Stimulated activated CD4-positive, alpha-beta T cell treated with anti-CD3 and anti-CD28 coated beads, Interleukin-15, amount 100 ng/mL, for 1 hour (primary cell): ENCODE measurements at regions not wholly inside any gene's neighbourhood (a gene's known extent, or its start where the extent isn't known, plus 50 kb on each side); places are given as distances from the start of the nearest gene placed in this dataset.
"Not testable (repeated sequence)": the region's sequence is repeated elsewhere in the genome, so short reads cannot be mapped to it uniquely, and the experiment has no call there.

Experiments
- DNase-seq, 2 donors: peaks; one replicate each; pipeline ENCODE4 v3.0.0-alpha.2; 2020; ENCODE audit warnings: low read depth in 1 of 2, low spot score in 1 of 2

DNA sequence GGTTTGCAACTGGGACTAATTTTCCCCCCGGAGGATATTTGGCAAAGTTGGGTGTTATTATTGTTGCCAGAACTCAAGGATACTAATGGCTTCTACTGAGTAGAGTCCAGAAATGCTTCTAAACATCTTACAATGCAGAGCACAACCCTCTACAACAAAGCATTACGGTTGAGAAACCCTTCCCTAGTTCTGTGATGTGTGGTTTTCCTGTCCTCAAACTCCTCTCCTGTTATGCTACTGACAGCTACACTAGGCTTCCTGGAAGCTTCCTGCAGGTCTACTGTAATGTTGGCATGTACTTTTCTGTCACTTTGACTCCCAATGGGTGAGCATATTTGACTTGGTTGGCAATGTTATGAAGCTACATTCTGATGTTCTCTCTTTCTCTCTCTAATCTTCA is 1656.9 kb downstream of the MRPL39 start:
- no peak for DNase-seq

DNA sequence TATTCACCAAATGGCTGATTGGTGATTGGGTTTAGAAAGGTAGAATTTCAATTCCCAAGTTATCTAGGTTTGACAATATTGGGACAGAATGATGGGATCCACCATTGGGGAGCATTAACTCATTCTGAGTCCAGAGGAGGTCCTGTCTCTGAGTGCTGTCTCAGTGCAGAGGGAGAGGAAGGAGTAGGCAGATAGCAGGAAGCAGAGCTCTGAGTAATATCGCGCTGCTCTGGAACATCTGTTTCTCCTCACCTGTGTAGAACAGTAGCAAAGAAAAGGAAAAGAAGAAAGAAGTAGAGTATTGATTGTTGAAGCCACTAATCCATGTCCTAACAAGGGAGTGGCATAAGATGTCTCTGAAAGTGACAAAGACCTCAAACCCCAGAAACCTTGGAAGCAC is 1657.8 kb downstream of the MRPL39 start:
- DNase-seq: no peak

DNA sequence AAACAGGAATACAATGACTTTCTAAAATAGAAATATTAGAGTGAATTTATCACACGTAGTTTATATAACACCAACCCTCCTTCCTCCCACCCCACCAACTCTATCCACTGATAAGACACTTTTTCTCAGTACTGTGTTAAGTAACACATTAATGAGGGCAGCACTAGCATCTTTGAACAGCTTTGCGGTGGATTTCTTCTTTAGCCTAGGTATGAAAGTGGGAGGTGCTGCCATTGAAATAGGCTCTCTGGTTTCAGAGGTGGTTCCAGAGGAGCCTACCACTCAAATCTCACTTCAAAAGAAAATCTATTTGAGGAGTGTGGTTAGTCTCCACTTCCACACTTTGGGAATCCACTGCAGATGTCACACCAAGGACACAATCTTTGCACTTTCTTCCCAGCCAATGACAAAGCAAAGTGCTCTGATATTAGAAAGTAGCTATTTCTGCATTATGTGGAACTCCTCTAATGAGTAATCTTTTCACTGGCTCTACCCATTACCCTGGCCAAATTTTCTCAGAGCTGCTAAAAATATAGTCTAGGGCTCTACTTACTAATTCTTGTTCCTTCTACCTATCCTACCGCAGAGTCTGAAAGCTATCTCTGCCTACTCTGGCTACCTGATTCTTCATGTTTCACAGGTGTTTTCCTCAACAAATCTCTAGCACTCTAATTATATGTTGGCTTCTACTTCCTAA is 1667.8 kb downstream of the MRPL39 start:
- DNase-seq: no peak

DNA sequence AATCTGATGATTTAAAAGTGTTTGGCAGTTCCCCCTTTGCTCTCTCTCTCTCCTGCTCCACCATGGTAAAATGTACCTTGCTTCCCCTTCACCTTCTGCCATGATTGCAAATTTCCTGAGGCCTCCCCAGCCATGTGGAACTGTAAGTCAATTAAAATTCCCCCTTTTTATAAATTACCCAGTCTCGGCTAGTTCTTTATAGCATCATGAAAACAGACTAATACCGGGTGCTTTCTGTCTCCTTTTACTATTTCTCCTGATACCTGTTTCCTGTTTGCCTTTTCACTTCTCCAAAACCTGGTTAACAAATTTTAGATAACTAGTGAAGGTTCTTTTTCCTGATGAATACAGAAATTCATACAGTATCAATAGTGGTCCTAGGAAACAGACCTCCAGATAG is 1670.3 kb downstream of the MRPL39 start:
- no peak for DNase-seq

DNA sequence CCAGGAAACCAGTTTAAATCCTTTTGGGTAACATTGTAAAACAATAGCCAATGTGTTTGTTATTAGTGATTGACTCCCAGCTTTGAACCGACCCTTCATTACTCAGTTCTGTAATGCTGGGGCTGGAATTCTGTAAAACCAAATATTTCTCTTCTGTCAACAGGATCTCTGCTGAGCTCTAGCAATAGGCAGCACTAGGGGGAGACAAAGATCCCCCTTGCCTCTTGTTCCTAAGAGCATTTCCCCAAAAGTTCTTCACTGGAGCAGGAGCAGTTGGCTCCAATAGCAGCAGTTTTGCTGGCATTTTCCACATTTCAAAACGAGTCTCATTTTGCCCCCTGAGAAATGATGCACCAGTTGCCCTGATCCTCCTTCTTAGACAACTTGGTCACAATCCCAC is 1671.1 kb downstream of the MRPL39 start:
- DNase-seq: no peak

DNA sequence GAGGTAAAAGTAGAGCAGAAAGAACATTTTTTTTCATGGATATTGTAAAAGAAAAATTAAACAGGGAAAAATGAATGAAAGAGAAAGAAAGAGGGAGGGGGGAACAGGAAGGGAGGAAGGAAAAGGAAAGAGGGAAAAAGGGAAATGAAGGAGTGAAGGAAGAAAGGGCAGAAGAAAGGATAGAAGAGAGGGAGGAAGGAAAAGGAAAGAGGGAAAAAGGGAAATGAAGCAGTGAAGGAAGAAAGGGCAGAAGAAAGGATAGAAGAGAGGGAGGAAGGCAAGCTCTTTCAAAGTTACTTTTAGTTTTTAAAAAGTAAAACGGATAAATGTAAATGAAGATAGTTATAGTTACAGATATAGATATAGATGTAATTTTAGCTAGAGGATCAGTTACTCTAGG is 1676.7 kb downstream of the MRPL39 start:
- no peak for DNase-seq

DNA sequence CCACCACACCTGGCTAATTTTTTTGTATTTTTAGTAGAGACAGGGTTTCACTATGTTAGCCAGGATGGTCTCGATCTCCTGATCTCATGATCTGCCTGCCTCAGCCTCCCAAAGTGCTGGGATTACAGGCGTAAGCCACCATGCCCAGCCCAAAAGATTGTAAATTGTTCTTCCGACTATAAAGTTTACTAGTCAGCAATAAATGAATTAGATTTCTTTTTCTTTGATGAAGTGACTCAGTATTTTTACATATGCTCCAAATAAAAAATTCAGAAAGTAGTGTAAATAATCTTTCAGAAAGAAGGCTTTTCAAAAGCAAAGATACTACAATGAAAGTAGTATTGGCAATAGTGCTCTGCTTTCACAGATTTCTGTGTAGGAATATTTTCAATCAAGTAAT is 1680.9 kb downstream of the MRPL39 start:
- DNase-seq: not testable (repeated sequence)

DNA sequence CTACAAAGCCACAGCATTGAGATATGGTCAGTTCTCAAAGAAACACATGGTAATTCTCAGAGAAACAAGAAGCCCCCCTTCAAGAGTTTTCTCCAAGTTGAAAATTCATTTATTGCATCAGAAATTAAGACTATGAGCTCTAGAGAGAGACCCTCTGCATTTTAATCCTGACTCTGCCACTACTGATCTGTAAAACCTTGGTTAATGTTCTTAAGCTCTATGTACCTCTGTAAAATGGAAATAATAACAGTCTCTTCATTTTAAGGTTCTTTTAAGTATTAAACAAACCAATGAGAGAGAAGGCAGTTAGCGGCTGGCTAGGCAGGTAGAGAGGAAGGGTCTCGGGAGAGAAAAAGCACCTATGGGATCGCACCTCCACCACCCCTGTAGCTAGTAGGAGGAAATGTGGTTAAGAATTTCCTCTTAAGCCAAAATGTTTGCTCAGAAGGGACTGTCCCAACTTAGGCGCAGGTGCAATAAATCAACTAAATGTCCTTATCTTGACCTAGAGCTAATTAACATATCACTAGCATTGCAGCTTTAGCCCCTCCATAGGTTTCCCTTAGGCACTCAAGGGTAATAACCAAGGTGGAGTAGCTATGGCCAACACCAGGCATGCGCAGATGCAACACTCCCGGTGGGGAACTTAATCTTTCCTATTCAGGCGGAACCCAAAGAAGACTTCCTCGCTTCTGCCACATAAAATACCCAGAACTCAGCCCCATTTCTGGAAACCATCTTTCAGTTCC is 1685.4 kb downstream of the MRPL39 start:
- no peak for DNase-seq

DNA sequence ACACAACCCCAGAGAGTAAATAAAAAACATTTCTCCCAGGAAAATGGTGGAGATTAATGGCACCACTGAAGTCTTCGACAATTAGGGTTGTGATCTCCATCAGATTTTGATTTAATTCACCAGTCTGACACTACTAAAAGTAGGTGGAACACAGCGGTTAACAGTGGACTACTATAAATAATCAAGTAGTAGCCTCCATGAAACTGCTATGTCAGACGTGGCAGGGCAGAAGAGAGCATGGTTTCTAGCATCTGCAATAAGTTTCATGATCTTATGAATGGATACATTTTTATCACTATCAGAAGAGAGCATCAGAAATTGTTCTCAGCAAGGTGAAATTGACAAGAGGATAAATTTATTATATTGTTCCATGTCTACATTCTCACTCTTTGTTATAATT is 1706.6 kb downstream of the MRPL39 start:
- no peak for DNase-seq

DNA sequence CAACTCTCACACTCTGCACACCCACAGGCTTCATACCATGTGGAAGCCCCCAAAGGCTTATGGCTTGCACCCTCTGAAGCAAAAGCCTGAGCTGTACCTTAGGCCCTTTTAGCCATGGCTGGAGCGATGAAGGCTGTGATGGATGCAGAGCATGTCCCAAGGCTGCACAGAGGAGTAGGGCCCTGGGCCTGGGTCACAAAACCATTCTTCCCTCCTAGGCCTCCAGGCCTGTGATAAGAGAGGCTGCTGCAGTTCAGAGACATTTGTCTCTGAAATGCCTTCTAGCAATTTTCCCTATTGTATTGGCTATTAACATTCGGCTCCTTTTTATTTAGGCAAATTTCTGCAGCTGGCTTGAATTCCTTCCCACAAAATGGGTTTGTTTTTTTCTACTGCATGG is 1707.7 kb downstream of the MRPL39 start:
- no peak for DNase-seq

DNA sequence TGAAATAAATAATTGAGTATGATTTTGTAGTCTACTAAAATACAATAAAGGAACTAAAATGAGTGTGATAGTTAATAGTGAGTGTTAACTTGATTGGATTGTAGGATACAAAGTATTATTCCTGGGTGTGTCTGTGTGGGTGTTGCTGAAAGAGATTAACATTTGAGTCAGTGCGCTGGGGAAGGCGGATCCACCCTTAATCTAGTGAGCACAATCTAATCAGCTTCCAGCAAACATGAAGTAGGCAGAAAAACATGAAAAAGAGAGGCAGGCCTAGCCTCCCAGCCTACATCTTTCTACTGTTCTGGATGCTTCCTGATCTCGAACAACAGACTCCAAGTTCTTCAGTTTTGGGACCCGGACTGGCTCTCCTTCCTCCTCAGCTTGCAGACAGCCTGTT is 1716.6 kb downstream of the MRPL39 start:
- no peak for DNase-seq

DNA sequence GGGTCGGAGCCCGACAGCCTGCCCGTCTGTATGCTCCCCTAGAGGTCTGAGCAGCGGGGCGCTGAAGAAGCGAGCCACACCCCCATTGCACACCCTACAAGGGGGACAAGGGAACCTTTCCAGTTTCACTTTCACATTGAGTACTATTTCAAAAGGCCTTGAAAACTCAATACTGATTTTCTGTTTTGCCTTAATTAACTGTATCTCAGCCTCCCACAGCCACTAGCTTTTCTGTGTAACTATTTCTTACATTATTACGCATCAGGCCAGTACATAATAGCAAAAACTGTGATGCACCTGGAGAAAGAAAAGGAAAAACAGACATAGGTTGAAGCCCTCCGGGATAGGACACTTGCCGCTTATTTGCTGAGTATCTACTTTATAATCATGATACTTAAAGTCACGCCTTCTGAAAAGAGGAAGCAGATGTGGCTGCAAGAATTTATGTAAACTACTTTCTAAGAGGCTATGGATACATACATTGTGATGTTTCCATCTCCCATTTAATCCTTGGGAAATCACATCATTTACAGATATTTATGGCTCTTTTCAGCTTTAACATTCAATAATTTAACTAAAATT is 1719.5 kb downstream of the MRPL39 start:
- peak in 1 of 2 donors; percentile 1 for DNase-seq

DNA sequence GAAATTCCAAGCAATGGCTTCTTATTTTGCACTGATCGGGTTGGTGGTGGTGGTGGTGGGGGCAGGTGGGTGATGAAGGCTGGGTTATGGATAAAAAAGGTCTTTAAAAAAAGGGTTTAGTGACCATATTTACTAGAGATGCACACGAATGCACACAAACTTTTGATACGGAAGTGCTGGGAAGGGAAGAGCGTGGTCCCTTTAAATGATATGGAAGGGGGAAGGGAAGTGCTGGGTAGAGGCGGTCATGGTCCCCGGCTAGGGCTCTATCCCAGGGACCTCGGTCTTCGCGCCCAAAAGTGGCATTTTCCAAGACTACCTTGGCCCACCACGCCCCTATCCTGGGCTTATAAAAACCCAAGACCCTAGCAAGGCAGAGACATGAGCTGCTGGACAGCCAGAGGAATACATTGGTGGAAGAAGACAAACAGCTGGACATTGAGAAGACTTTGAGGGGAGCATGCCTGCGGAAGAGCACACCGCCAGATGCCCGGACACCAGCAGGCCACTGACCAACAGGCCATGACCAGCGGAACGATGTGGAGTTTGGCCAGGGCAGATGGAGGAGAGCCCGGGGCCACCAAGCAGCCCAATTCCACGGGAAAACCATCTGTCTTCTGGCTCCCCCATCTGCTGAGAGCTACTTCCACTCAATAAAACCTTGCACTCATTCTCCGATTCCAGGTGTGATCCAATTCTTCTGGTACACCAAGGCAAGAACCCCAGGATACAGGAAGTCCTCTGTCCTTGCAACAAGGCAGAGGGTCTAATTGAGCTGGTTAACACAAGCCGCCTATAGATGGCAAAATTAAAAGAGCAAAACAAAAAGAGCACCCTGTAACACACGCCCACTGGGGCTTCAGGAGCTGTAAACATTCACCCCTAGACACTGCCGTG is 1720.2 kb downstream of the MRPL39 start:
- no peak for DNase-seq

DNA sequence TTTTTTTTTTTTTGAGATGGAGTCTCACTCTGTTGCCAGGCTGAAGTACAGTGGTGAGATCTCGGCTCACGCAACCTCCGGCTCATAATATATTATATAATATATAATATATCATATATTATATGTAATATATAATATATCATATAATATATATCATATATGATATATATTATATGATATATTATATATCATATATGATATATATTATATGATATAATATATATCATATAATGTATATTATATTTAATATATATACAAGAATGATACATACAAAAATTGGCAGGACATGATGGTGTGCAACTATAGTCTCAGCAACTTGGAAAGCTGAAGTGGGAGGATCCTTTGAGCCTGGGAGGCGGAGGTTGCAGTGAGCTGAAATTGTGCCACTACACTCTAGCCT is 1725.5 kb downstream of the MRPL39 start:
- DNase-seq: no peak

DNA sequence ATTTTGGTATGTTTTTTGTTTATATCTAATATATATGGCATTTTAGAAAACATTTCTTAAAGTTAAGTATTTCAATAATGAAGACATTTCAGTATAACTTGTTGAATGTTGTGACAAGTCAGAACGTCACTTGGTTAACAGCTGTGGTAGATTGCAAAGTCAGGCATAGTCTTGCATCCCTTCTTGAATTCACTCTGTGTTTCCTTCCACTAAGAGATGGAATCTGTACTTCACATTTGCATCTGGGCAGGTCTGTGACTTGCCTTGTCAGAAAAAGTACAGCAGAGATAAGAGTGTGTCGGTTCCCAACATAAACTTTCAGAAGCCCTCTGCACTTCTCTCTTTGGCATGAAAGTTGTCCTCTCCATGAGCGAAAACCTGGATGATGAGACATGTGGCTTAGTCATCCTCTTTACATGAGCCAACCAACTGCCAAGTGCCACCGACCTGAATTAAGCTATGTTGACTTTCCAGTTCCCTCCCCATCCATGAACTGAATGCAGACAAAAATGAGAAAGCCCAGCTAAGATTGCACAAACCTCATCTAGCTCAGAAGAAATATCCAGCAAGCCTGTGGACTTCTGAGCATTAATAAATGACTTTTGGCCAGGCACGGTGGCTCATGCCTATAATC is 1730.2 kb downstream of the MRPL39 start:
- DNase-seq: no peak

DNA sequence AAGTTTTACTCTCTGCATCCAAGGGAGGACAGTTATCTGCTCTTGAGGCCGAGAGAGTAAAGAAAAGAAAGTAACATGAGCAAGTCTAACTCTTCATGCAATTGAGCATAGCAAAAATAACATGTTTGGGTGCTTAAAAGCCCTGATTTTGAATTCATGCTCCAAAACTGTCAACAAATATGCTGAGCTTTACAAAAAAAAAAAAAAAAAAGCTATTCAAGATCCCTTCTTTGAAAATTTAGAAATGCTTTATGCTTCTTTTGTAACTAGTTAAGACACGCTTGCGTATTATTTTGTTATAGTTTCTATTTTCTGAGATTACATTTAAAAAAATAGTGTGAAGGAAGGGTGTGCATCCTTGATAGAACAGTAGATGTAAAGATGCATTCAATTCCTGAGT is 1733.0 kb downstream of the MRPL39 start:
- no peak for DNase-seq

DNA sequence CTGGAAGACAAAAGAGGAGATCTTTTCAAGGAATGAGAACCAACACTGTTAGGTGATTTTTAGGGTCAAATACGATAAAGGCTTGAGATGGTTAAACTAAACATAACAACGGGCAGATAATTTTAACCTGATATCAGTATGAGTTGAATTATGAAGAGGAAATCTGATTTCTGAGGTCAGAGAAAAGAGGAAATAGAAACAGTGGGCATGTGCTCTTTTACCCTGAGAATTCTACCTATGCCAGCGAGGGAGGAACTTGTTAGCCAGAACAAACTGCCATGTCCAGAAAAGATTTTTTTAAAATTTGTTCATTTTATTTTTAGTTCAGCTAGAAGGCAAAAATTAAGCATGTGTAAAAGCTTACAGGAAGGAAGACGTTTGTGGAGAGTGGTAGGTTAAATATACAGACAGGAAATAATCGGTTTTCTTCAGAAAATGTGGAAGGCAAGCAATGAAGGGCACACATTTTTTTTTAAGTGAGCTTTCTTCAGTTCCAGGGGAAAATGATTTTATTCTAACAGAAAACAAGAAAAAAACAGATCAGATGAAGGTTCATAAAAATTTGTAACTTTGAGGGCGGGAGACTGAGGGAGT is 1745.3 kb downstream of the MRPL39 start:
- DNase-seq: no peak

DNA sequence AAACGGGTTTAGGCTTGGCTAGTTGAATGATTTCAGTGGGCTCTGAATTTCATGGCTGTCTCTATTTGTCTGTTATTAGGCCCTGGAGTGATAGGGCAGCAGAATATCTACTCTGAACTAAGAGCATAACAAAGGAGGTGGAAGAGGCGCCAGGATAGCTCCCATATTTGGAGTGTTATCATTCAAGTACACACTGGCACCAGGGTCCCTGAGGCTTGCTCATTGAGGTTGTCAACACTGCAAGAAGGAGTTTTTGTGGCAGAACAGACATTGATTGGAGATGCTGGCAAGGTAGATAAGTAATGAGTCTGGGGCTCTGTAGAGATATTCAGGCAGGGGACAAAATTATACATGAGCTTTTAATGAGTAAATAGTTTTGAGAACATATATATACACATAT is 1748.4 kb downstream of the MRPL39 start:
- no peak for DNase-seq

DNA sequence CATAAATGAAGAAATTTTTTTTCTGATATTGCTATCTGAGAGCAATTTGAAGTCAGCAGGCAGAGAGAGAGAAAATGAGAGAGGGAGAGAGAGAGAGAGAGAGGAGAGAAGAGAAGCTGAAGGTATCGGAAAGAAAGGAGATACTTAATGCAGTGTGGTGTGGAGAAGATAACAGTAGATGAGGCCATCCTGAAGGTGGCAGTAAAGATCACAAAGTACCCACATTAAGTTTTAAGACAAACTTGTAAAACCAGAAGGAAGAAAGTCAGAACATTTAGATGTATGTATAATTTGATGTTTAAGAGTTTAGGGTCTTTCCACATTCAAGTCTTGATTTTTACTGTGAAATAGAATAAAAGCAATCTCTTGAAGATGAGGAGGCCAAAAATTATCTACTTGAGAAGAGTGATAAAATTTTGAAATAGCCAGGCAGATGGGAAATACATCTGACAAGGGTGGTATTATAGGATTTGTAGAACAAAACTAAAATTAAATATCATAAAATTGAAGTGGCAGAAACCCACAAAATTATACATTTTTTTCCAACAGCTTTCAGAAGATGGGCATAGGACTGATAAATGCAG is 1753.4 kb downstream of the MRPL39 start:
- DNase-seq: no peak

DNA sequence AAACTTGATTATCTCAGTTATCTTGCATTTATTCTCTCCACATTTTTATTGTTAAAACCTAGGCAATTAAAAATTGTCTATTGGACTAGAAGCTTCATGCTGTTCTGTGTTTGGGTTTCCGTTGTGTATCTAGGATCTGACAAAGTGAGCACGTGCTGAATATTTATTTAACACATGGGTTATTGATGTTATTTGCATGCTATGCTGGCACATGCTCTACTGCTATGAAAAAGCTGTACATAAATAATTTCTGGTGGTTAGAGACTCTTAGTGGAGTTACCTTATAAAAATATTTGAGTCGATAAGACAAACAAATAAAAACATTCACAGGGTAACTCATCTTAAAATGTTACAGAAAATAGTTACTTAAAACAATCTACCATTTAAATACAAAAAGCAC is 1769.7 kb downstream of the MRPL39 start:
- DNase-seq: no peak
